ENCODE measurements at regions not wholly inside any gene's neighbourhood (a gene's known extent, or its start where the extent isn't known, plus 50 kb on each side); places are given as distances from the start of the nearest gene placed in this dataset.

GRCh38 chr10:69685802-69686585, 55.9 kb downstream of the FAM241B start:
- POLR2A ChIA-PET = no interaction called here
- Histone ChIP-seq H3K4me3 (ENCODE audit: low read depth, low read length, poor library complexity, severe bottlenecking) (no peak overlapping the region), H3K9me2 (ENCODE audit: insufficient read depth, low read length) (no peaks in the 10 kb centered on the region), H3K27ac (ENCODE audit: low read depth, low read length, poor library complexity, severe bottlenecking) (no peak overlapping the region), H4K20me1 (ENCODE audit: insufficient read depth, low read length) (no peaks in the 10 kb centered on the region), H3K4me2 (ENCODE audit: low read length) (no peak overlapping the region), H2AFZ (ENCODE audit: low read length) (no peak overlapping the region), H3K36me3 (ENCODE audit: insufficient read depth, low read length) (no peaks in the 10 kb centered on the region), H3K9me3 (ENCODE audit: low read length) (no peaks in the 10 kb centered on the region), H3K4me1 (ENCODE audit: insufficient read depth, low read length, poor library complexity, severe bottlenecking) (no peaks in the 10 kb centered on the region), H3K79me2 (ENCODE audit: insufficient read depth, low read depth, low read length) (no peaks in the 10 kb centered on the region)
- intact Hi-C loops (cut with micrococcal nuclease; ENCODE audit: unreplicated experiment) = no loop called here
- CTCF ChIA-PET (ENCODE audit: unreplicated experiment) = no interaction called here
- TF ChIP-seq CTCF (conservative IDR thresholded peaks at IDR 0.05; ENCODE audit: low read length) (no peak), EZH2phosphoT487 (IDR thresholded peaks at IDR 0.05; ENCODE audit: borderline replicate concordance, low read depth, low read length) (no peak)
- BruUV-seq (replicated peaks) = no TSS peak
- no peak for DNase-seq (ENCODE audit: low spot score)

- TF ChIP-seq EZH2phosphoT487 (IDR thresholded peaks at IDR 0.05; ENCODE audit: borderline replicate concordance, low read depth, low read length) (no peak), CTCF (conservative IDR thresholded peaks at IDR 0.05; ENCODE audit: low read length) (no peak)
- POLR2A ChIA-PET = no interaction called here
These were observed 56.8 kb downstream of the FAM241B start for GRCh38 chr10:69686866-69687265.

GRCh38 chr10:69687426-69687825, 57.4 kb downstream of the FAM241B start:
- no peak for TF ChIP-seq EZH2phosphoT487 (IDR thresholded peaks at IDR 0.05; ENCODE audit: borderline replicate concordance, low read depth, low read length)
- TF ChIP-seq CTCF (conservative IDR thresholded peaks at IDR 0.05; ENCODE audit: low read length) = no peak
- Histone ChIP-seq H3K9me3 (ENCODE audit: low read length) (no peaks in the 10 kb centered on the region), H3K4me3 (ENCODE audit: low read depth, low read length, poor library complexity, severe bottlenecking) (no peak overlapping the region), H3K79me2 (ENCODE audit: insufficient read depth, low read depth, low read length) (no peaks in the 10 kb centered on the region), H3K4me1 (ENCODE audit: insufficient read depth, low read length, poor library complexity, severe bottlenecking) (no peaks in the 10 kb centered on the region), H3K9me2 (ENCODE audit: insufficient read depth, low read length) (no peaks in the 10 kb centered on the region), H3K4me2 (ENCODE audit: low read length) (no peak overlapping the region), H2AFZ (ENCODE audit: low read length) (no peak overlapping the region), H3K36me3 (ENCODE audit: insufficient read depth, low read length) (no peaks in the 10 kb centered on the region), H4K20me1 (ENCODE audit: insufficient read depth, low read length) (no peaks in the 10 kb centered on the region), H3K27ac (ENCODE audit: low read depth, low read length, poor library complexity, severe bottlenecking) (no peak overlapping the region)
- ChIA-PET CTCF (ENCODE audit: unreplicated experiment) (interaction anchor here (0.6 kb wide), 1 partner anchor 88 kb away, joined by 3 read pairs; no protein-coding TSS in a partner anchor), POLR2A (no interaction called here)
- intact Hi-C loops (cut with micrococcal nuclease; ENCODE audit: unreplicated experiment) = no loop called here
- BruUV-seq (replicated peaks) = no TSS peak
- no peak for DNase-seq (ENCODE audit: low spot score)

More at GRCh38 chr10:69686866-69687265, 56.8 kb downstream of the FAM241B start:
- H3K27ac ChIP-seq (ENCODE audit: low read depth, low read length, poor library complexity, severe bottlenecking) = no peak overlapping the region
- intact Hi-C loops (cut with micrococcal nuclease; ENCODE audit: unreplicated experiment) = no loop called here
- DNase-seq (ENCODE audit: low spot score) = no peak
- no peaks in the 10 kb centered on the region for H3K36me3 ChIP-seq (ENCODE audit: insufficient read depth, low read length)
- no peak overlapping the region for H3K4me2 ChIP-seq (ENCODE audit: low read length)
- no TSS peak for BruUV-seq (replicated peaks)
- H3K4me1 ChIP-seq (ENCODE audit: insufficient read depth, low read length, poor library complexity, severe bottlenecking) = no peaks in the 10 kb centered on the region
- CTCF ChIA-PET (ENCODE audit: unreplicated experiment) = no interaction called here
- H3K9me2 ChIP-seq (ENCODE audit: insufficient read depth, low read length) = no peaks in the 10 kb centered on the region
- no peaks in the 10 kb centered on the region for H3K79me2 ChIP-seq (ENCODE audit: insufficient read depth, low read depth, low read length)
- H3K4me3 ChIP-seq (ENCODE audit: low read depth, low read length, poor library complexity, severe bottlenecking) = no peak overlapping the region
- H4K20me1 ChIP-seq (ENCODE audit: insufficient read depth, low read length) = no peaks in the 10 kb centered on the region
- H2AFZ ChIP-seq (ENCODE audit: low read length) = no peak overlapping the region
- H3K9me3 ChIP-seq (ENCODE audit: low read length) = no peaks in the 10 kb centered on the region

All from OCI-LY7 (cell line).